ENCODE measurements at regions not wholly inside any gene's neighbourhood (a gene's known extent, or its start where the extent isn't known, plus 50 kb on each side); places are given as distances from the start of the nearest gene placed in this dataset.
"Not testable (repeated sequence)": the region's sequence is repeated elsewhere in the genome, so short reads cannot be mapped to it uniquely, and the experiment has no call there.

DNA sequence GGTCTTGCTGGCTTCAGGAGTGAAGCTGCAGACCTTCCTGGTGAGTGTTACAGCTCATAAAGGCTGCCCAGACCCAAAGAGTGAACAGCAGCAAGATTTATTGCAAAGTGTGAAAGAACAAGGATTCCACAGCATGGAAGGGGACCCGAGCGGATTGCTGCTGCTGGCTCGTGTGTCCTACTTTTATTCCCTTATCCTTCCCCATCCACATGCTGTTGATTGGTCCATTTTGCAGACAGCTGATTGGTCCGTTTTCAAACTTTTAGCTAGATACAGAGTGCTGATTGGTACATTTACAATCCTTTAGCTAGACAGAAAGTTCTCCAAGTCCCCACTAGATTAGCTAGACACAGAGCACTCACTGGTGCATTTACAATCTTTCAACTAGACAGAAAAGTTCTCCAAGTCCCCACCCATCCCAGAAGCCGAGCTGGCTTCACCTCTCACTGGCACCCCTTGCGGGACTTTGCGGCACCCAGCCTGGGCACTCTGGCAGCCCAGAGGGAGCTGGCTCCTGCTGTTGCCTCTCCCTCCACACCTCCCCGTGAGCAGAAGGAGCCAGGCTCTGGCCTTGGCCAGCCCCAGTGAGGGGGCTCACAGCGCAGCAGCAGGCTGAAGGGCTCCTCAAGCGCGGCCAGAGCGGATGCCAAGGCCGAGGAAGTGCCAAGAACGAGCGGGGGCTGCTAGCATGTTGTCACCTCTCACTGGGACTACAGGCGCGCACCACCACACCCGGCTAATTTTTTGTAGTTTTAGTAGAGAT, 369.6 kb upstream of the POT1 start:
- Histone ChIP-seq H3K4me1 (ENCODE audit: control insufficient read depth in 1 of 2, low read depth in 2 of 2) (no peaks in the 10 kb centered on the region), H3K4me3 (no peak overlapping the region), H3K36me3 (no peaks in the 10 kb centered on the region), H3K9me3 (no peaks in the 10 kb centered on the region), H3K27me3 (replicated peaks; ENCODE audit: insufficient read depth) (no peaks in the 10 kb centered on the region), H3K27ac (no peak overlapping the region)
- no peak for TF ChIP-seq CTCF (IDR thresholded peaks at IDR 0.05)
- DNase-seq (ENCODE audit: low spot score) (no peak), ATAC-seq (ENCODE audit: insufficient number of reproducible peaks, low FRiP score, low read depth) (no peak)

DNA sequence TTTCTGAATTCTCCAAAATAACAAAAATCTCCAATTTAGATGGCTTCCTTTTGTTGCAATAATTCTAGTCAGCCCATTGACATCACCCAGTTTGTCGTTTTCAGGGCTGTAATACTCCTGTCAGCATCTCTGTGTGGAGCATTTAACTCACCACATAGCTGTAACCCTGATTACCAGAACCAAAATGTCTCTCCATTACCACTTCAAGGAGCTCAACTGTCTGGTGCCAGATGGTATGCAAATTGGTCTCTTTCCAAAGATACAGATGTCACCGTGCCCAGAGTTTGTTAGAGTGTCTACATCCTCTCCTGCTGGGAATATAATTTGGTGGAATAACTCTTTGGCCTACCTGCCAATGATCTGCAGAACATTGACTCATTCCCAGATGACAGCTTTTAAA, 350.3 kb upstream of the POT1 start:
- no peak for TF ChIP-seq CTCF (IDR thresholded peaks at IDR 0.05)
- Histone ChIP-seq H3K36me3 (no peaks in the 10 kb centered on the region), H3K27me3 (replicated peaks; ENCODE audit: insufficient read depth) (no peaks in the 10 kb centered on the region), H3K4me1 (ENCODE audit: control insufficient read depth in 1 of 2, low read depth in 2 of 2) (no peaks in the 10 kb centered on the region), H3K9me3 (no peaks in the 10 kb centered on the region), H3K27ac (no peak overlapping the region), H3K4me3 (no peak overlapping the region)
- ATAC-seq (ENCODE audit: insufficient number of reproducible peaks, low FRiP score, low read depth), result no peak
- no peak for DNase-seq (ENCODE audit: low spot score)

- TF ChIP-seq CTCF (IDR thresholded peaks at IDR 0.05), result no peak
- ATAC-seq (ENCODE audit: insufficient number of reproducible peaks, low FRiP score, low read depth) (no peak), DNase-seq (ENCODE audit: low spot score) (no peak)
- Histone ChIP-seq H3K36me3 (no peaks in the 10 kb centered on the region), H3K27ac (no peak overlapping the region), H3K4me3 (no peak overlapping the region), H3K4me1 (ENCODE audit: control insufficient read depth in 1 of 2, low read depth in 2 of 2) (no peaks in the 10 kb centered on the region), H3K9me3 (no peaks in the 10 kb centered on the region), H3K27me3 (replicated peaks; ENCODE audit: insufficient read depth) (no peaks in the 10 kb centered on the region)
Measured at GRCh38 chr7:125278318-125278717, 348.7 kb upstream of the POT1 start.

DNA sequence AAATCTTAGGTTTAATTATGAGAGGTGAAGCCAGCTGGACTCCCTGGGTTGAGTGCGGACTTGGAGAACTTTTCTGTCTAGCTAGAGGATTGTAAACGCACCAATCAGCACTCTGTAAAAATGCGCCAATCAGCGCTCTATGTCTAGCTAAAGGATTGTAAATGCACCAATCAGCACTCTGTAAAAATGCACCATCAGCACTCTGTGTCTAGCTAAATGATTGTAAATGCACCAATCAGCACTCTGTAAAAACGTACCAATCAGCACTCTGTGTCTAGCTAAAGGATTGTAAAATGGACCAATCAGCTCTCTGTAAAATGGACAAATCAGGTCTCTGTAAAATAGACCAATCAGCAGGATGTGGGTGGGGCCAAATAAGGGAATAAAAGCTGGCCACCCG, 345.1 kb upstream of the POT1 start:
- DNase-seq (ENCODE audit: low spot score); H3K36me3 ChIP-seq; H3K4me1 ChIP-seq (ENCODE audit: control insufficient read depth in 1 of 2, low read depth in 2 of 2); H3K27ac ChIP-seq; H3K27me3 ChIP-seq (replicated peaks; ENCODE audit: insufficient read depth); H3K4me3 ChIP-seq; ATAC-seq (ENCODE audit: insufficient number of reproducible peaks, low FRiP score, low read depth); H3K9me3 ChIP-seq: not testable (repeated sequence)

GRCh38 chr7:125264174-125264856, 334.7 kb upstream of the POT1 start:
- not testable (repeated sequence) for H3K27ac ChIP-seq

GRCh38 chr7:125258876-125259417, 329.3 kb upstream of the POT1 start:
- H3K27me3 ChIP-seq (replicated peaks; ENCODE audit: insufficient read depth); H3K4me1 ChIP-seq (ENCODE audit: control insufficient read depth in 1 of 2, low read depth in 2 of 2); ATAC-seq (ENCODE audit: insufficient number of reproducible peaks, low FRiP score, low read depth); H3K36me3 ChIP-seq; H3K9me3 ChIP-seq; H3K4me3 ChIP-seq; DNase-seq (ENCODE audit: low spot score); H3K27ac ChIP-seq: not testable (repeated sequence)

More at GRCh38 chr7:125264174-125264856, 334.7 kb upstream of the POT1 start:
- H3K9me3 ChIP-seq; H3K27me3 ChIP-seq (replicated peaks; ENCODE audit: insufficient read depth); DNase-seq (ENCODE audit: low spot score); H3K4me1 ChIP-seq (ENCODE audit: control insufficient read depth in 1 of 2, low read depth in 2 of 2); H3K36me3 ChIP-seq; H3K4me3 ChIP-seq; ATAC-seq (ENCODE audit: insufficient number of reproducible peaks, low FRiP score, low read depth): not testable (repeated sequence)
